Kidney (tissue), 13 donors: ENCODE measurements at regions not wholly inside any gene's neighbourhood (a gene's known extent, or its start where the extent isn't known, plus 50 kb on each side); places are given as distances from the start of the nearest gene placed in this dataset.
"Not testable (repeated sequence)": the region's sequence is repeated elsewhere in the genome, so short reads cannot be mapped to it uniquely, and the experiment has no call there.

Experiments used
- DNase-seq, 5 donors: peaks; one replicate each; pipeline ENCODE4 v3.0.0-alpha.2; 2013 to 2020
- FAIRE-seq: peaks from 2 replicates; lab custom pipeline; 2012; peaks lifted over from hg19 to GRCh38; lab: Jason Lieb, UNC
- H3K27ac ChIP-seq, 2 donors: one replicate each; pipeline ENCODE4 v1.7.0; 2013; ENCODE audit warnings: low read depth in 2 of 2, low read length in 2 of 2, inconsistent platforms in 1 of 2
- H3K27me3 ChIP-seq: one replicate; pipeline ENCODE4 v1.7.1; 2013; ENCODE audit warnings: low read length, inconsistent platforms; ENCODE audit not compliant: control insufficient read depth, insufficient read depth
- H3K36me3 ChIP-seq, 3 donors: one replicate each; pipeline versions ENCODE4 v1.7.0 to v1.7.1; 2013; ENCODE audit warnings: low read length in 3 of 3, control low read depth in 1 of 3, inconsistent platforms in 1 of 3; ENCODE audit not compliant: insufficient read depth in 3 of 3, control insufficient read depth in 2 of 3
- H3K4me1 ChIP-seq, 3 donors: one replicate each; pipeline versions ENCODE4 v1.7.0 to v1.7.1; 2013; ENCODE audit warnings: low read length in 3 of 3, inconsistent platforms in 1 of 3, low read depth in 1 of 3; ENCODE audit not compliant: control insufficient read depth in 2 of 3, insufficient read depth in 2 of 3
- H3K4me3 ChIP-seq, 3 donors: one replicate each; pipeline versions ENCODE4 v1.7.0 to v1.8.1; 2013; ENCODE audit warnings: low read length in 3 of 3, control low read depth in 1 of 3, inconsistent platforms in 1 of 3
- H3K9ac ChIP-seq, 3 donors: one replicate each; pipeline versions ENCODE4 v1.7.0 to v1.7.1; 2013; ENCODE audit warnings: low read length in 3 of 3, control low read depth in 1 of 3, inconsistent platforms in 1 of 3
- H3K9me3 ChIP-seq, 3 donors: one replicate each; pipeline versions ENCODE4 v1.7.0 to v1.7.1; 2013; ENCODE audit warnings: low read length in 3 of 3, control low read depth in 1 of 3, inconsistent platforms in 1 of 3; ENCODE audit not compliant: control insufficient read depth in 2 of 3, insufficient read depth in 1 of 3
- CTCF ChIP-seq: IDR thresholded peaks from 3 replicates; pipeline ENCODE4 v1.5.1; 2012; ENCODE audit warnings: mild to moderate bottlenecking, moderate library complexity, borderline replicate concordance; ENCODE audit not compliant: insufficient read depth; ENCODE audit errors: extremely low read depth
- intact Hi-C: fragments of 100-400 bp; cut with DNase I; formaldehyde crosslinking; loops from one replicate; pipeline ENCODE4 v1.11.1; 2022
- donor health status: control.
- donor health status: control.
- donor health status: control.
- donor health status: control.
- donor health status: control.
- donor health status: DM: yes; HTN: yes; CAD: no.
- donor health status: Normal renal cell carcinoma (clear cell type).

- FAIRE-seq: no peak
- no peak overlapping the region for H3K4me3 ChIP-seq
- H3K36me3 ChIP-seq: no peaks in the 10 kb centered on the region
- H3K9me3 ChIP-seq: no peaks in the 10 kb centered on the region
- no peak for TF ChIP-seq CTCF
- DNase-seq: no peak
- no peak overlapping the region for H3K27ac ChIP-seq
- H3K27me3 ChIP-seq: no peaks in the 10 kb centered on the region
- intact Hi-C loops: no loop called here
- no peak overlapping the region for H3K9ac ChIP-seq
- H3K4me1 ChIP-seq: no peaks in the 10 kb centered on the region
These were observed 217.6 kb downstream of the POTED start for GRCh38 chr21:13827201-13827600.

- H3K9me3 ChIP-seq, H3K36me3 ChIP-seq, H3K4me1 ChIP-seq, H3K27ac ChIP-seq, DNase-seq, intact Hi-C loops, H3K4me3 ChIP-seq, FAIRE-seq, H3K9ac ChIP-seq, H3K27me3 ChIP-seq: not testable (repeated sequence)
These were observed 216.9 kb downstream of the POTED start for GRCh38 chr21:13826511-13826910.

GRCh38 chr21:13825218-13825778 is 215.7 kb downstream of the POTED start:
- H3K4me1 ChIP-seq, intact Hi-C loops, H3K36me3 ChIP-seq, H3K27ac ChIP-seq, H3K27me3 ChIP-seq, H3K9ac ChIP-seq, FAIRE-seq, H3K9me3 ChIP-seq, DNase-seq, H3K4me3 ChIP-seq: not testable (repeated sequence)

- H3K27ac ChIP-seq, H3K9ac ChIP-seq, H3K27me3 ChIP-seq, FAIRE-seq, H3K4me1 ChIP-seq, DNase-seq, intact Hi-C loops, H3K4me3 ChIP-seq, H3K36me3 ChIP-seq, H3K9me3 ChIP-seq: not testable (repeated sequence)
These were observed 210.7 kb downstream of the POTED start for GRCh38 chr21:13820286-13820685.

- H3K27me3 ChIP-seq, intact Hi-C loops, H3K36me3 ChIP-seq, H3K27ac ChIP-seq, FAIRE-seq, H3K4me1 ChIP-seq, H3K9me3 ChIP-seq, H3K4me3 ChIP-seq, DNase-seq, H3K9ac ChIP-seq: not testable (repeated sequence)
These were observed 202.6 kb downstream of the POTED start for GRCh38 chr21:13812191-13812590.

- H3K9me3 ChIP-seq, FAIRE-seq, H3K9ac ChIP-seq, H3K4me1 ChIP-seq, H3K27ac ChIP-seq, H3K27me3 ChIP-seq, H3K4me3 ChIP-seq, H3K36me3 ChIP-seq, intact Hi-C loops, DNase-seq: not testable (repeated sequence)
These were observed 201.0 kb downstream of the POTED start for GRCh38 chr21:13810559-13810958.

GRCh38 chr21:13806444-13806843 is 196.9 kb downstream of the POTED start:
- H3K9ac ChIP-seq, H3K4me1 ChIP-seq, H3K27me3 ChIP-seq, FAIRE-seq, H3K9me3 ChIP-seq, H3K36me3 ChIP-seq, H3K27ac ChIP-seq, H3K4me3 ChIP-seq, intact Hi-C loops, DNase-seq: not testable (repeated sequence)

GRCh38 chr21:13802757-13803156 is 193.2 kb downstream of the POTED start:
- H3K27ac ChIP-seq, H3K36me3 ChIP-seq, H3K27me3 ChIP-seq, H3K4me3 ChIP-seq, H3K4me1 ChIP-seq, intact Hi-C loops, FAIRE-seq, H3K9ac ChIP-seq, H3K9me3 ChIP-seq, DNase-seq: not testable (repeated sequence)
